GM23338 (cell line): ENCODE measurements at regions not wholly inside any gene's neighbourhood (a gene's known extent, or its start where the extent isn't known, plus 50 kb on each side); places are given as distances from the start of the nearest gene placed in this dataset.

Source experiments
- ATAC-seq: fragments of 200-7000 bp; cut with Tn5 transposase; 3 replicates; pipeline ENCODE4 v1.9.1; 2020
- DNase-seq: peaks from one replicate; pipeline ENCODE4 v3.0.0-alpha.2; 2015; ENCODE audit warnings: low spot score
- H2AFZ ChIP-seq: fragments of 200-600 bp; sonication (generic); 2 replicates; pipeline ENCODE4 v1.8.0; 2016; ENCODE audit warnings: antibody characterized with exemption, mild to moderate bottlenecking, moderate library complexity
- H3F3A ChIP-seq: fragments of 200-600 bp; sonication (generic); replicated peaks from 2 replicates; pipeline ENCODE4 v1.8.0; 2017; ENCODE audit warnings: antibody characterized with exemption, mixed run types, low read depth
- H3K27ac ChIP-seq: fragments of 200-600 bp; sonication (generic); 2 replicates; pipeline ENCODE4 v1.6.1; 2016; ENCODE audit warnings: low read depth
- H3K27me3 ChIP-seq: fragments of 200-600 bp; sonication (generic); 2 replicates; pipeline ENCODE4 v1.8.0; 2016; ENCODE audit warnings: mild to moderate bottlenecking, mixed run types, moderate library complexity; ENCODE audit not compliant: insufficient read depth
- H3K36me3 ChIP-seq: fragments of 200-600 bp; sonication (generic); 2 replicates; pipeline ENCODE4 v1.8.0; 2016; ENCODE audit warnings: mild to moderate bottlenecking; ENCODE audit not compliant: insufficient read depth
- H3K4me1 ChIP-seq: fragments of 200-600 bp; sonication (generic); 2 replicates; pipeline ENCODE4 v1.8.0; 2016; ENCODE audit warnings: mild to moderate bottlenecking, moderate library complexity; ENCODE audit not compliant: insufficient read depth
- H3K4me2 ChIP-seq: fragments of 200-600 bp; sonication (generic); 2 replicates; pipeline ENCODE4 v1.7.1; 2017; ENCODE audit warnings: mixed run types
- H3K4me3 ChIP-seq: fragments of 200-600 bp; sonication (generic); 2 replicates; pipeline ENCODE4 v1.6.1; 2016; ENCODE audit warnings: mixed run types
- H3K79me2 ChIP-seq: fragments of 200-600 bp; sonication (generic); replicated peaks from 2 replicates; pipeline ENCODE4 v1.8.0; 2017; ENCODE audit warnings: mild to moderate bottlenecking; ENCODE audit not compliant: insufficient read depth
- H3K9me2 ChIP-seq: fragments of 200-600 bp; sonication (generic); 2 replicates; pipeline ENCODE4 v1.8.0; 2017; ENCODE audit not compliant: insufficient read depth
- H4K20me1 ChIP-seq: fragments of 200-600 bp; sonication (generic); replicated peaks from 2 replicates; pipeline ENCODE4 v1.8.0; 2017; ENCODE audit warnings: mild to moderate bottlenecking; ENCODE audit not compliant: insufficient read depth
- H3K27ac Mint-ChIP-seq: 2 replicates; pipeline ENCODE4 v1.8.0; 2020; ENCODE audit warnings: inconsistent platforms, mild to moderate bottlenecking, moderate library complexity, mixed read lengths
- H3K27me3 Mint-ChIP-seq: 3 replicates; pipeline ENCODE4 v1.8.0; 2022; ENCODE audit warnings: low read depth, mild to moderate bottlenecking, moderate library complexity, mixed read lengths, inconsistent platforms; ENCODE audit not compliant: insufficient read depth, poor library complexity
- H3K36me3 Mint-ChIP-seq: 3 replicates; pipeline ENCODE4 v1.8.0; 2021; ENCODE audit warnings: low read depth, mild to moderate bottlenecking, inconsistent platforms, moderate library complexity, mixed read lengths
- H3K4me1 Mint-ChIP-seq: 3 replicates; pipeline ENCODE4 v1.8.0; 2020; ENCODE audit warnings: mild to moderate bottlenecking, inconsistent platforms, mixed read lengths
- H3K4me3 Mint-ChIP-seq: 3 replicates; pipeline ENCODE4 v1.8.0; 2021; ENCODE audit warnings: moderate library complexity, mild to moderate bottlenecking, inconsistent platforms, mixed read lengths
- H3K9me3 Mint-ChIP-seq: 3 replicates; pipeline ENCODE4 v1.8.0; 2020; ENCODE audit warnings: moderate library complexity, mild to moderate bottlenecking, inconsistent platforms, mixed read lengths
- CREB1 ChIP-seq: fragments of 250-450 bp; sonication (Bioruptor Pico); IDR thresholded peaks from 2 replicates; pipeline ENCODE4 v1.5.0; 2020; ENCODE audit warnings: low read depth, mild to moderate bottlenecking, moderate library complexity
- EZH2 ChIP-seq: fragments of 200-600 bp; sonication (generic); IDR thresholded peaks from one replicate; pipeline ENCODE4 v1.8.0; 2017; ENCODE audit warnings: antibody characterized with exemption, mild to moderate bottlenecking, low read depth; ENCODE audit not compliant: unreplicated experiment
- EZH2phosphoT487 ChIP-seq: fragments of 200-600 bp; sonication (generic); IDR thresholded peaks from one replicate; pipeline ENCODE4 v1.8.1; 2018; ENCODE audit warnings: antibody characterized with exemption; ENCODE audit not compliant: unreplicated experiment
- JUNB ChIP-seq: IDR thresholded peaks from one replicate; pipeline ENCODE4 v1.6.1; 2016; ENCODE audit warnings: antibody characterized with exemption; ENCODE audit not compliant: unreplicated experiment
- NANOG ChIP-seq: IDR thresholded peaks from 2 replicates; pipeline ENCODE4 v1.6.1; 2016; ENCODE audit warnings: antibody characterized with exemption, borderline replicate concordance
- STAT1 ChIP-seq: IDR thresholded peaks from one replicate; pipeline ENCODE4 v1.6.1; 2016; ENCODE audit warnings: antibody characterized with exemption; ENCODE audit not compliant: unreplicated experiment
- ZNF114 ChIP-seq: fragments of 250-450 bp; sonication (Bioruptor Pico); IDR thresholded peaks from 2 replicates; pipeline ENCODE4 v1.5.0; 2020; ENCODE audit warnings: mild to moderate bottlenecking, moderate library complexity
- ZNF331 ChIP-seq: fragments of 250-450 bp; sonication (Bioruptor Pico); IDR thresholded peaks from 2 replicates; pipeline ENCODE4 v1.5.0; 2020; ENCODE audit warnings: low read depth, mild to moderate bottlenecking, moderate library complexity
- TF ChIP-seq, protein P1 (sequence below): fragments of 250-450 bp; sonication (Bioruptor Pico); IDR thresholded peaks from 2 replicates; pipeline ENCODE4 v1.5.0; 2020; ENCODE audit warnings: mild to moderate bottlenecking, moderate library complexity
- TF ChIP-seq, protein P2 (sequence below): IDR thresholded peaks from 2 replicates; pipeline ENCODE4 v1.6.1; 2016; ENCODE audit warnings: antibody characterized with exemption
- TF ChIP-seq, protein P3 (sequence below), 2 experiments: fragments of 200-600 bp in 1 of 2; sonication (generic) in 1 of 2; conservative IDR thresholded peaks; 2 replicates each; pipeline versions ENCODE4 v1.5.1 to v1.6.1; 2016 to 2017; ENCODE audit warnings: antibody characterized with exemption in 2 of 2, low read depth in 2 of 2, mild to moderate bottlenecking in 2 of 2, moderate library complexity in 1 of 2
- TF ChIP-seq, protein P4 (sequence below): IDR thresholded peaks from one replicate; pipeline ENCODE4 v1.6.1; 2018; ENCODE audit warnings: antibody characterized with exemption; ENCODE audit not compliant: unreplicated experiment

DNA sequence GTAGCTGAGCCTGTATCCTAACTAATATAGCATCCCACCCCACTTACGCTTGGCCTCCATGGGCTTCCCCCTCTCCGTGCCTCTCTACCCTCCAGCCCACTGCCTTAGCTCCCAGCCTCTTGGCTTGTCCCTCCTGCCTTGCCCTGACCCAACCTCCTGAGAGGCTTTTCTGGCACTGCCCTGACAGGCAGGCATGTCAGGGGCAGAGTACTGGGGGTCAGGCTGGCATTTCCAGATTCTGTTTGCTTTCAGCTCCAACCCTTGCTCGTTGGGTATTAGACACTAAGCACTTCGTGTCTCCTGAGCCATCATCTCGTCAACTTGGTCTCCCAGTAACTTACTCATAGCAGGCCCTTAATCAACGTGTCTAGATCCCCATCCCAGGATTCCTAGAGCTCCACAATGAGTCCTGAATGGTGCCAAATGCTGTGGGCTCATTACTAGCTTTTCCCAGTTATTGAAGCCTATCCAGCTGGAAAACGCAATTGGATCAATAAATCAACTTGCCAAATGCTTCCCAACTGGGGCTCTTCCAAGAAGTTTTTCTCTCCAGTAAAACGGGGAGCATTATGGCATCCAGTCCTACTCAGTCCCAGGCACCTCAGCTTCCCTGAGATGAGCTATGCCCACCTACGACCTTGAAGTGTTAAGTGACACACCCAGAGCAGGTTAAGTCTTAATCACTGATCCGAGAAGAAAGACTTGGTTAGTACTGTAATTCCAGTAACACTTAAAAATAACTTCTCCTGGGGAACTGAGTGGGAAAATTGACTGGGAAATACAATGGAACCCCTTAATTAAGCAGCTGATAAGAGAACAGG, 78.5 kb upstream of the DLG1 start:
- Histone ChIP-seq H3K27ac (no peak overlapping the region), H3F3A (no peaks in the 10 kb centered on the region), H3K79me2 (no peaks in the 10 kb centered on the region), H3K9me2 (no peaks in the 10 kb centered on the region), H3K36me3 (no peaks in the 10 kb centered on the region), H3K4me2 (no peak overlapping the region), H3K27me3 (no peaks in the 10 kb centered on the region), H3K4me3 (no peak overlapping the region), H3K4me1 (peaks cover 6% of the 10 kb centered on the region; the same call in 1 of the 2 replicates), H2AFZ (no peak overlapping the region), H4K20me1 (no peaks in the 10 kb centered on the region)
- Mint-ChIP-seq H3K36me3 (no peaks in the 10 kb centered on the region), H3K27ac (no peak overlapping the region), H3K4me1 (peaks cover 7% of the 10 kb centered on the region; the same call in 2 of the 3 replicates), H3K9me3 (no peaks in the 10 kb centered on the region), H3K27me3 (peaks cover 6% of the 10 kb centered on the region), H3K4me3 (no peak overlapping the region)
- TF ChIP-seq JUNB (no peak), STAT1 (no peak), EZH2phosphoT487 (no peak), NANOG (no peak), ZNF331 (no peak), CREB1 (no peak), EZH2 (no peak), ZNF114 (CRISPR knock-in tag) (no peak)
- TF ChIP-seq, protein P1, sequence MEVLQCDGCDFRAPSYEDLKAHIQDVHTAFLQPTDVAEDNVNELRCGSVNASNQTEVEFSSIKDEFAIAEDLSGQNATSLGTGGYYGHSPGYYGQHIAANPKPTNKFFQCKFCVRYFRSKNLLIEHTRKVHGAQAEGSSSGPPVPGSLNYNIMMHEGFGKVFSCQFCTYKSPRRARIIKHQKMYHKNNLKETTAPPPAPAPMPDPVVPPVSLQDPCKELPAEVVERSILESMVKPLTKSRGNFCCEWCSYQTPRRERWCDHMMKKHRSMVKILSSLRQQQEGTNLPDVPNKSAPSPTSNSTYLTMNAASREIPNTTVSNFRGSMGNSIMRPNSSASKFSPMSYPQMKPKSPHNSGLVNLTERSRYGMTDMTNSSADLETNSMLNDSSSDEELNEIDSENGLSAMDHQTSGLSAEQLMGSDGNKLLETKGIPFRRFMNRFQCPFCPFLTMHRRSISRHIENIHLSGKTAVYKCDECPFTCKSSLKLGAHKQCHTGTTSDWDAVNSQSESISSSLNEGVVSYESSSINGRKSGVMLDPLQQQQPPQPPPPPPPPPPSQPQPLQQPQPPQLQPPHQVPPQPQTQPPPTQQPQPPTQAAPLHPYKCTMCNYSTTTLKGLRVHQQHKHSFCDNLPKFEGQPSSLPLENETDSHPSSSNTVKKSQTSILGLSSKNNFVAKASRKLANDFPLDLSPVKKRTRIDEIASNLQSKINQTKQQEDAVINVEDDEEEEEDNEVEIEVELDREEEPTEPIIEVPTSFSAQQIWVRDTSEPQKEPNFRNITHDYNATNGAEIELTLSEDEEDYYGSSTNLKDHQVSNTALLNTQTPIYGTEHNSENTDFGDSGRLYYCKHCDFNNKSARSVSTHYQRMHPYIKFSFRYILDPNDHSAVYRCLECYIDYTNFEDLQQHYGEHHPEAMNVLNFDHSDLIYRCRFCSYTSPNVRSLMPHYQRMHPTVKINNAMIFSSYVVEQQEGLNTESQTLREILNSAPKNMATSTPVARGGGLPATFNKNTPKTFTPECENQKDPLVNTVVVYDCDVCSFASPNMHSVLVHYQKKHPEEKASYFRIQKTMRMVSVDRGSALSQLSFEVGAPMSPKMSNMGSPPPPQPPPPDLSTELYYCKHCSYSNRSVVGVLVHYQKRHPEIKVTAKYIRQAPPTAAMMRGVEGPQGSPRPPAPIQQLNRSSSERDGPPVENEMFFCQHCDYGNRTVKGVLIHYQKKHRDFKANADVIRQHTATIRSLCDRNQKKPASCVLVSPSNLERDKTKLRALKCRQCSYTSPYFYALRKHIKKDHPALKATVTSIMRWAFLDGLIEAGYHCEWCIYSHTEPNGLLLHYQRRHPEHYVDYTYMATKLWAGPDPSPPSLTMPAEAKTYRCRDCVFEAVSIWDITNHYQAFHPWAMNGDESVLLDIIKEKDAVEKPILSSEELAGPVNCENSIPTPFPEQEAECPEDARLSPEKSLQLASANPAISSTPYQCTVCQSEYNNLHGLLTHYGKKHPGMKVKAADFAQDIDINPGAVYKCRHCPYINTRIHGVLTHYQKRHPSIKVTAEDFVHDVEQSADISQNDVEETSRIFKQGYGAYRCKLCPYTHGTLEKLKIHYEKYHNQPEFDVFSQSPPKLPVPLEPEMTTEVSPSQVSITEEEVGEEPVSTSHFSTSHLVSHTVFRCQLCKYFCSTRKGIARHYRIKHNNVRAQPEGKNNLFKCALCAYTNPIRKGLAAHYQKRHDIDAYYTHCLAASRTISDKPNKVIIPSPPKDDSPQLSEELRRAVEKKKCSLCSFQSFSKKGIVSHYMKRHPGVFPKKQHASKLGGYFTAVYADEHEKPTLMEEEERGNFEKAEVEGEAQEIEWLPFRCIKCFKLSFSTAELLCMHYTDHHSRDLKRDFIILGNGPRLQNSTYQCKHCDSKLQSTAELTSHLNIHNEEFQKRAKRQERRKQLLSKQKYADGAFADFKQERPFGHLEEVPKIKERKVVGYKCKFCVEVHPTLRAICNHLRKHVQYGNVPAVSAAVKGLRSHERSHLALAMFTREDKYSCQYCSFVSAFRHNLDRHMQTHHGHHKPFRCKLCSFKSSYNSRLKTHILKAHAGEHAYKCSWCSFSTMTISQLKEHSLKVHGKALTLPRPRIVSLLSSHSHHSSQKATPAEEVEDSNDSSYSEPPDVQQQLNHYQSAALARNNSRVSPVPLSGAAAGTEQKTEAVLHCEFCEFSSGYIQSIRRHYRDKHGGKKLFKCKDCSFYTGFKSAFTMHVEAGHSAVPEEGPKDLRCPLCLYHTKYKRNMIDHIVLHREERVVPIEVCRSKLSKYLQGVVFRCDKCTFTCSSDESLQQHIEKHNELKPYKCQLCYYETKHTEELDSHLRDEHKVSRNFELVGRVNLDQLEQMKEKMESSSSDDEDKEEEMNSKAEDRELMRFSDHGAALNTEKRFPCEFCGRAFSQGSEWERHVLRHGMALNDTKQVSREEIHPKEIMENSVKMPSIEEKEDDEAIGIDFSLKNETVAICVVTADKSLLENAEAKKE (CRISPR knock-in tag): no peak
- TF ChIP-seq, protein P2, sequence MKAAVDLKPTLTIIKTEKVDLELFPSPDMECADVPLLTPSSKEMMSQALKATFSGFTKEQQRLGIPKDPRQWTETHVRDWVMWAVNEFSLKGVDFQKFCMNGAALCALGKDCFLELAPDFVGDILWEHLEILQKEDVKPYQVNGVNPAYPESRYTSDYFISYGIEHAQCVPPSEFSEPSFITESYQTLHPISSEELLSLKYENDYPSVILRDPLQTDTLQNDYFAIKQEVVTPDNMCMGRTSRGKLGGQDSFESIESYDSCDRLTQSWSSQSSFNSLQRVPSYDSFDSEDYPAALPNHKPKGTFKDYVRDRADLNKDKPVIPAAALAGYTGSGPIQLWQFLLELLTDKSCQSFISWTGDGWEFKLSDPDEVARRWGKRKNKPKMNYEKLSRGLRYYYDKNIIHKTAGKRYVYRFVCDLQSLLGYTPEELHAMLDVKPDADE: no peak
- TF ChIP-seq, protein P3, sequence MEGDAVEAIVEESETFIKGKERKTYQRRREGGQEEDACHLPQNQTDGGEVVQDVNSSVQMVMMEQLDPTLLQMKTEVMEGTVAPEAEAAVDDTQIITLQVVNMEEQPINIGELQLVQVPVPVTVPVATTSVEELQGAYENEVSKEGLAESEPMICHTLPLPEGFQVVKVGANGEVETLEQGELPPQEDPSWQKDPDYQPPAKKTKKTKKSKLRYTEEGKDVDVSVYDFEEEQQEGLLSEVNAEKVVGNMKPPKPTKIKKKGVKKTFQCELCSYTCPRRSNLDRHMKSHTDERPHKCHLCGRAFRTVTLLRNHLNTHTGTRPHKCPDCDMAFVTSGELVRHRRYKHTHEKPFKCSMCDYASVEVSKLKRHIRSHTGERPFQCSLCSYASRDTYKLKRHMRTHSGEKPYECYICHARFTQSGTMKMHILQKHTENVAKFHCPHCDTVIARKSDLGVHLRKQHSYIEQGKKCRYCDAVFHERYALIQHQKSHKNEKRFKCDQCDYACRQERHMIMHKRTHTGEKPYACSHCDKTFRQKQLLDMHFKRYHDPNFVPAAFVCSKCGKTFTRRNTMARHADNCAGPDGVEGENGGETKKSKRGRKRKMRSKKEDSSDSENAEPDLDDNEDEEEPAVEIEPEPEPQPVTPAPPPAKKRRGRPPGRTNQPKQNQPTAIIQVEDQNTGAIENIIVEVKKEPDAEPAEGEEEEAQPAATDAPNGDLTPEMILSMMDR (conservative IDR thresholded peaks at IDR 0.05; ENCODE audit: low read depth in 2 of 2): no peak
- TF ChIP-seq, protein P4, sequence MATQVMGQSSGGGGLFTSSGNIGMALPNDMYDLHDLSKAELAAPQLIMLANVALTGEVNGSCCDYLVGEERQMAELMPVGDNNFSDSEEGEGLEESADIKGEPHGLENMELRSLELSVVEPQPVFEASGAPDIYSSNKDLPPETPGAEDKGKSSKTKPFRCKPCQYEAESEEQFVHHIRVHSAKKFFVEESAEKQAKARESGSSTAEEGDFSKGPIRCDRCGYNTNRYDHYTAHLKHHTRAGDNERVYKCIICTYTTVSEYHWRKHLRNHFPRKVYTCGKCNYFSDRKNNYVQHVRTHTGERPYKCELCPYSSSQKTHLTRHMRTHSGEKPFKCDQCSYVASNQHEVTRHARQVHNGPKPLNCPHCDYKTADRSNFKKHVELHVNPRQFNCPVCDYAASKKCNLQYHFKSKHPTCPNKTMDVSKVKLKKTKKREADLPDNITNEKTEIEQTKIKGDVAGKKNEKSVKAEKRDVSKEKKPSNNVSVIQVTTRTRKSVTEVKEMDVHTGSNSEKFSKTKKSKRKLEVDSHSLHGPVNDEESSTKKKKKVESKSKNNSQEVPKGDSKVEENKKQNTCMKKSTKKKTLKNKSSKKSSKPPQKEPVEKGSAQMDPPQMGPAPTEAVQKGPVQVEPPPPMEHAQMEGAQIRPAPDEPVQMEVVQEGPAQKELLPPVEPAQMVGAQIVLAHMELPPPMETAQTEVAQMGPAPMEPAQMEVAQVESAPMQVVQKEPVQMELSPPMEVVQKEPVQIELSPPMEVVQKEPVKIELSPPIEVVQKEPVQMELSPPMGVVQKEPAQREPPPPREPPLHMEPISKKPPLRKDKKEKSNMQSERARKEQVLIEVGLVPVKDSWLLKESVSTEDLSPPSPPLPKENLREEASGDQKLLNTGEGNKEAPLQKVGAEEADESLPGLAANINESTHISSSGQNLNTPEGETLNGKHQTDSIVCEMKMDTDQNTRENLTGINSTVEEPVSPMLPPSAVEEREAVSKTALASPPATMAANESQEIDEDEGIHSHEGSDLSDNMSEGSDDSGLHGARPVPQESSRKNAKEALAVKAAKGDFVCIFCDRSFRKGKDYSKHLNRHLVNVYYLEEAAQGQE: no peak
- DNase-seq (no peak), ATAC-seq (no peak)
